ACC112 (cell line): ENCODE measurements at regions not wholly inside any gene's neighbourhood (a gene's known extent, or its start where the extent isn't known, plus 50 kb on each side); places are given as distances from the start of the nearest gene placed in this dataset.
"Not testable (repeated sequence)": the region's sequence is repeated elsewhere in the genome, so short reads cannot be mapped to it uniquely, and the experiment has no call there.

Experiments used
- H2AFZ ChIP-seq: fragments of 200-600 bp; sonication (generic); one replicate; pipeline ENCODE4 v1.6.0; 2017; ENCODE audit warnings: antibody characterized with exemption, low read length; ENCODE audit not compliant: unreplicated experiment
- H3K27ac ChIP-seq: fragments of 200-600 bp; sonication (generic); 2 replicates; pipeline ENCODE4 v1.5.1; 2014; ENCODE audit warnings: low read depth, mild to moderate bottlenecking, antibody characterized with exemption, low read length, moderate library complexity
- H3K27me3 ChIP-seq: fragments of 200-600 bp; sonication (generic); 2 replicates; pipeline ENCODE4 v1.6.1; 2014; ENCODE audit warnings: mild to moderate bottlenecking, antibody characterized with exemption, low read length, moderate library complexity, mixed read lengths; ENCODE audit not compliant: insufficient read depth
- H3K36me3 ChIP-seq: fragments of 200-600 bp; sonication (generic); 2 replicates; pipeline ENCODE4 v1.6.1; 2016; ENCODE audit warnings: mild to moderate bottlenecking, antibody characterized with exemption, low read length, moderate library complexity, mixed read lengths; ENCODE audit not compliant: insufficient read depth
- H3K4me1 ChIP-seq: fragments of 200-600 bp; sonication (generic); one replicate; pipeline ENCODE4 v1.6.1; 2016; ENCODE audit warnings: low read length, mixed read lengths; ENCODE audit not compliant: insufficient read depth, unreplicated experiment, control insufficient read depth
- H3K4me3 ChIP-seq: fragments of 200-600 bp; sonication (generic); 2 replicates; pipeline ENCODE4 v1.5.1; 2014; ENCODE audit warnings: mild to moderate bottlenecking, low read depth, low read length
- H3K79me2 ChIP-seq: fragments of 200-600 bp; sonication (generic); one replicate; pipeline ENCODE4 v1.6.0; 2016; ENCODE audit warnings: low read length; ENCODE audit not compliant: control insufficient read depth, unreplicated experiment, insufficient read depth

DNA sequence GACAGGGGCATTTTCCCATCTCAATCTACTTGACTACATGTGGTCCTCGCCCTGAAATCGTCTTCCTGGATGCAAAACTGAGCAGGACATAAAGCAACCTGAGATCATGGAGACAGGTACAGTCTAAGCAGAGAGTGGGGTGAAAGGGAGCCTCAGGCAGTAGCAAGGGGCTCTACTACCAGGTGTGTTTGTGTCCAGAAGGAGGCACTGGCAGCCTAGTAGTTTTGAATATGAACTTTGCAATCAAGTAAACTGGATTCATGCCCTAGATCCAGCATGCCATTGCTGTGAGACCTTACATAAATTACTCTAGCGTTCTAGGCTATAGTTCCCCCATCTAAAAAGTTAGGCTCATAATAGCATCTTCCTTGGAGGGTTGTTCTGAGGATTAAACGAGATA is 147.4 kb downstream of the TXNL1 start:
- no peaks in the 10 kb centered on the region for H3K79me2 ChIP-seq
- H3K27me3 ChIP-seq = peaks cover 49% of the 10 kb centered on the region
- no peaks in the 10 kb centered on the region for H3K4me1 ChIP-seq
- no peak overlapping the region for H2AFZ ChIP-seq
- no peaks in the 10 kb centered on the region for H3K36me3 ChIP-seq
- H3K4me3 ChIP-seq = no peak overlapping the region
- no peak overlapping the region for H3K27ac ChIP-seq

DNA sequence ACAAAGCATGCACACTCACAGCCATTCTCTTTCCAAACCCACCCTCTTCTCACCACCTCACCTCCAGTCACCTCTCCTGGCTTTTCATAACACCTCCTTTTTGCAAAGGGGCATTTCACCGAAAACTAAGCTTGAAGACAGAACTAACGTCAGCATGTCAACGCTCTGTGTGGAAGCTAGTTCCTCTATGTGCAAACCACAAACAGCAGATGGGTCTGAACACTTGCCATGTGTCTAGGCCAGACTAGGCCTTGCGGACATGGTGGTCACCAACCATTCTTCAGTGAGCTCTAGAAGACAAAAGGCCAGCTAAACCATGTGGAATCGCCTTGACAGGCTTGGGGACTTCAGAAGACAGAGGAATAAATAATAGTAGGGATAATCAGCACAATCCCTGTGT is 148.5 kb downstream of the TXNL1 start:
- H3K27me3 ChIP-seq = peaks cover 46% of the 10 kb centered on the region
- H3K4me3 ChIP-seq = no peak overlapping the region
- no peaks in the 10 kb centered on the region for H3K4me1 ChIP-seq
- no peak overlapping the region for H2AFZ ChIP-seq
- H3K27ac ChIP-seq = no peak overlapping the region
- H3K36me3 ChIP-seq = no peaks in the 10 kb centered on the region
- no peaks in the 10 kb centered on the region for H3K79me2 ChIP-seq

DNA sequence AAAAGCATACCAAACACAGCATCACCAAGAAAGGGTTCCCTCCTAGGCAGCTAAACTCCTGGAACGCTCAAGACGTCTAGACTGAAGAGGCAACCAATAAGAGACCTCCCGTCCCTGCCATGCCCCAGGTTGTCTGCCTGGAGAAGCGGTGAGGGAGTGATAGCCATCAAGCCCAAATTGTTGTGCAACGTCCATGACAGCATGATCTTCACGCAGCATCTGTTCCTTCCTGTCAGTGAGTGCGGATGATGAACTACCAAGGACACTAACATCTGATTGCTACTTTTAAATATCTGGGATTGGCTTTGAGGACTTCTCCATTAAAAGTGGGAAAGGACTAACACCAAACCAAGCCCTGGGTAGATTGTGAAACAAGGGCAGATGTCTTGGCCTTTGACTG is 149.7 kb downstream of the TXNL1 start:
- Histone ChIP-seq H3K27me3 (peaks cover 38% of the 10 kb centered on the region), H3K27ac (no peak overlapping the region)

DNA sequence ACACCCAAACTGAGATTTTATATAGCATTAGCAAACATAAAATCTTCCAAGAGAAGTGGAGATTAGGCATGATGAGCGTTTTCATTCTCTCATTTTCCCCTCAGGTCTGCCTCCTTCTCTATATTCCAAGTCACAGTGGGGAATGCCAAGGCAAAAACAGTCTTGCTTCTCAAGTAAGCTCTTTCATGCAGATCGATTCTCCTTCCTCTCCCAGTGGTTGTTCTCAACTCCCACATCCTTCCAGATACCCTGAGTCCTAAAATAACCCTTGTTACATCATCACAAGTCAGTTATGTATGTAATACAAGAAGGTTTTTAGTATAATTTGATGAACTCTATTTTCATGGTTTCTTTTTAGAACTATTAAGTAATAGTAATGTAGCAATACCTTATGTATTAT is 150.6 kb downstream of the TXNL1 start:
- Histone ChIP-seq H3K27ac (no peak overlapping the region), H2AFZ (no peak overlapping the region), H3K36me3 (no peaks in the 10 kb centered on the region), H3K4me1 (no peaks in the 10 kb centered on the region), H3K4me3 (no peak overlapping the region), H3K79me2 (no peaks in the 10 kb centered on the region), H3K27me3 (peaks cover 30% of the 10 kb centered on the region)

More for the DNA sequence above, 149.7 kb downstream of the TXNL1 start:
- Histone ChIP-seq H2AFZ (no peak overlapping the region), H3K4me1 (no peaks in the 10 kb centered on the region), H3K4me3 (no peak overlapping the region), H3K36me3 (no peaks in the 10 kb centered on the region), H3K79me2 (no peaks in the 10 kb centered on the region)

DNA sequence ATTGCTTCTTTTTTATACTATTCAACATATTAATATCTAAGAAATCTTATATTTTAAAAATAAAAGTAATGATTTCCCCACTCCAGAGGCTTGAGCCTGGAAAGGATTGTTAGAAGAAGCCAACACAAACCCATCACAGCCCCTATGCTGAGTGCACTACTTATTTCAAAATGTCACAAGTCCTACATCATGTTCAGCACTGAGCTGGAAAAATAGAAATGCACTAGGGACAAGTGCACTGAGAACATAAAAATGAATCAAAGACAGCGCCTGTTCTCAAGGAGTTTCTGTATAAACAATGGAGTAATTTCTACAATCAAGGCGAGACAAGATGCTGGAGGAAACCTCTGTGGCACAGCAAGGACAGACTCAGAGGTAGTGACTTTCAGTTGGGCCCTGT is 155.0 kb downstream of the TXNL1 start:
- peaks cover 21% of the 10 kb centered on the region for H3K27me3 ChIP-seq
- no peaks in the 10 kb centered on the region for H3K79me2 ChIP-seq
- no peak overlapping the region for H3K27ac ChIP-seq
- H2AFZ ChIP-seq = no peak overlapping the region
- H3K36me3 ChIP-seq = no peaks in the 10 kb centered on the region
- H3K4me1 ChIP-seq = no peaks in the 10 kb centered on the region
- H3K4me3 ChIP-seq = no peak overlapping the region

DNA sequence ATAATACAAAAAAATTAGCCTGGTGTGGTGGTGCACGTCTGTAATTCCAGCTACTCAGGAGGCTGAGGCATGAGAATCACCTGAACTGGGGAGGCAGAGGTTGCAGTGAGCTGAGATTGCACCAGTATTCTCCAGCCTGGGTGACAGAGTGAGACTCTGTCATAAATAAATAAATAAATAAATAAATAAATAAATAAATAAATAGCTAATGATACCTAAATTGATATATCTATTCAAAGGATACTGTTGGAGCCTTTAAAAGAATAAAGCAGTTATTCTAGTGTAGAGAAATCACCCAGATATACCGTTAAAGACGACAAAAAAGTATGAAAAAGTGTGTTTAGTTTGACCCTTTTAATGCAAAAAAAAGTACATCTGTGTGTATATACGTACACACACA is 155.6 kb downstream of the TXNL1 start:
- not testable (repeated sequence) for H3K36me3 ChIP-seq, H3K79me2 ChIP-seq, H2AFZ ChIP-seq, H3K27ac ChIP-seq, H3K4me3 ChIP-seq, H3K4me1 ChIP-seq
- H3K27me3 ChIP-seq = peaks cover 21% of the 10 kb centered on the region

DNA sequence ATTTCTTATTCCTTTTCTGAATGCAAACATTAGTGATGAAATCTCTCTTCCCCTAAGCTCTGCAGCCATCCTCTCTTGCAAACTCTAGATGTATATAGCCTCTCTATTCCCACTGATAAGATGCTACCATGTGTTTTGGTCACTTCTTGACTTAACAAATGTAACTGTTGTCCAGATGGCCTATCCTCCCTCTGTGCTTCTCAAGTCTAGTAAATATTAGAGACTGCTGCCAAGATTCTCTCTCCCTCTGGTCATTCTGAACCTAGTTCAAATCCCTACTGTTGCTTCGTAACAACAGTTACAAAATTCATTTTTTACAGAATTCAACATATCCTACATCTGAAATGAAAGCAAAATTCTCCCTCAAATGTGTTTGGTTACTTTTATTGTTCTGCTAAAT is 156.6 kb downstream of the TXNL1 start:
- Histone ChIP-seq H3K36me3 (no peaks in the 10 kb centered on the region), H3K4me3 (no peak overlapping the region), H3K79me2 (no peaks in the 10 kb centered on the region), H3K27ac (no peak overlapping the region), H2AFZ (no peak overlapping the region), H3K4me1 (no peaks in the 10 kb centered on the region), H3K27me3 (peaks cover 12% of the 10 kb centered on the region)

DNA sequence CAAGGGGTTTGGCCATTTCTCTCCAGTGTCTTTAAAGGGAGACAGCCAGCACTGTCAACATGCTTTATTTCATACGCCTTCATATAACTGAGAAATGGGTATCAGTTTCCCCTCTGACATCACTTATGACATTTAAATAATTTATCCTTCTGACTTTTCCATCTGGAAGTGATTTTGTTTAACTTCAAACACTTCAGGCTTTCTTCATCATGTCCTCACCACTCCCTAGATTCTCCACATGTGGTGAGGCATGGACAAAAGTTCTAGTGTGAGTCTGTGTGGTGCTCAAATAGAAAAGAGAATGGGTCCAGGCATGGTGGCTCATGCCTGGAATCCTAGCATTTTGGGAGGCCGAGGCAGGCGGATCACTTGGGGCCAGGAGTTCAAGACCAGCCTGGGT is 158.6 kb downstream of the TXNL1 start:
- Histone ChIP-seq H3K27me3 (peaks cover 8% of the 10 kb centered on the region; the same call in 1 of the 2 replicates), H3K36me3 (no peaks in the 10 kb centered on the region), H3K79me2 (no peaks in the 10 kb centered on the region), H2AFZ (no peak overlapping the region), H3K4me3 (no peak overlapping the region), H3K4me1 (no peaks in the 10 kb centered on the region), H3K27ac (no peak overlapping the region)

DNA sequence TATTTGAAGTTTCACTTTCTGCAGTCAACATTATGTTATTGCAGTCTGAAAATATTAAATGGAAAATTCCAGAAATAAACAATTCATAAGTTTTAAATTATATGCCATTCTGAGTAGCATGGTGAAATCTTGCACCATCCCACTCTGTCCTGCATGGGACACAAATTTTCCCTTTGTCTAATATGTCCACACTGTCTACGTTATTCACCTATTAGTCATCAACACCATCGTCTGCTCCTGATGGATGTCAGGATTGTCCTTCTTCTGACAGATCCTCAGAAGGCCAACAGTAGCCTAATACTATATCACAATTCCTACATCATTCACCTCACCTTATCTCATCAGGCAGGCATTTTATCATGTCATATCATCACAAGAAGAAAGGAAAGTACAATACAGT is 163.1 kb downstream of the TXNL1 start:
- H3K36me3 ChIP-seq = no peaks in the 10 kb centered on the region
- H3K27me3 ChIP-seq = no peaks in the 10 kb centered on the region

DNA sequence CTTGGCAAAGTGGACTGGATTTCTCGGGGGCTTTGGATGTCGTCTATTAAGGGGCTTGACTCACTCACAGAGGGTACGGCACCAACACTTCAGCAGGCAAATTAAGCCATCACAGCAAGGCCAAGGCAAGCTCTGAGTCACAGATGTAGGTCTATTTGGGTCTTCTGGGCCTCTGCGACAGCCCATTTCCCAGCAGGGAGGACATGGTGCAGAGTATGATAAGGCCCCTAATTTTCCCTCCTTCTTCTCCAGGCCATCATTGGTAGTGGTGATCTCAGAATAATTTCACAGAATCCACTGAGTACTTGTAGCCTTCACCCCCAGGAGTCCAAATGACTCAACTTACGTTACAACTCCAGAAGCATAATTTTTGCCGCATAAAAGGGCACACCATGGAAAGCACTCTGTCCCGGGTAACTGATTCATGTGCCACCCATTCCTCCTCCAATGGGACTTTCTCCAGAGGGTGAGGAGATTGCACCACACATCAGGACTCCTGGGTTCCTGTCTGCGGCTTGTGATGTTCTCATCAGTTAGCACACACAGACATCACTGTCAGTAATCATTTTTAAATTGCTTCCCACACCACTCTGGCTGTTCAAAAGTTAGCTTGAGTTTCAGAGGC is 164.9 kb downstream of the TXNL1 start:
- Histone ChIP-seq H3K36me3 (no peaks in the 10 kb centered on the region), H3K27ac (no peak overlapping the region), H2AFZ (no peak overlapping the region), H3K79me2 (no peaks in the 10 kb centered on the region), H3K4me1 (no peaks in the 10 kb centered on the region), H3K27me3 (0 out of 2 replicates have a peak, but pooled peaks cover 8% of the 10 kb centered on the region), H3K4me3 (no peak overlapping the region)

More for the DNA sequence above, 163.1 kb downstream of the TXNL1 start:
- H3K27ac ChIP-seq = no peak overlapping the region
- no peaks in the 10 kb centered on the region for H3K79me2 ChIP-seq
- H3K4me1 ChIP-seq = no peaks in the 10 kb centered on the region
- H3K4me3 ChIP-seq = no peak overlapping the region
- no peak overlapping the region for H2AFZ ChIP-seq

DNA sequence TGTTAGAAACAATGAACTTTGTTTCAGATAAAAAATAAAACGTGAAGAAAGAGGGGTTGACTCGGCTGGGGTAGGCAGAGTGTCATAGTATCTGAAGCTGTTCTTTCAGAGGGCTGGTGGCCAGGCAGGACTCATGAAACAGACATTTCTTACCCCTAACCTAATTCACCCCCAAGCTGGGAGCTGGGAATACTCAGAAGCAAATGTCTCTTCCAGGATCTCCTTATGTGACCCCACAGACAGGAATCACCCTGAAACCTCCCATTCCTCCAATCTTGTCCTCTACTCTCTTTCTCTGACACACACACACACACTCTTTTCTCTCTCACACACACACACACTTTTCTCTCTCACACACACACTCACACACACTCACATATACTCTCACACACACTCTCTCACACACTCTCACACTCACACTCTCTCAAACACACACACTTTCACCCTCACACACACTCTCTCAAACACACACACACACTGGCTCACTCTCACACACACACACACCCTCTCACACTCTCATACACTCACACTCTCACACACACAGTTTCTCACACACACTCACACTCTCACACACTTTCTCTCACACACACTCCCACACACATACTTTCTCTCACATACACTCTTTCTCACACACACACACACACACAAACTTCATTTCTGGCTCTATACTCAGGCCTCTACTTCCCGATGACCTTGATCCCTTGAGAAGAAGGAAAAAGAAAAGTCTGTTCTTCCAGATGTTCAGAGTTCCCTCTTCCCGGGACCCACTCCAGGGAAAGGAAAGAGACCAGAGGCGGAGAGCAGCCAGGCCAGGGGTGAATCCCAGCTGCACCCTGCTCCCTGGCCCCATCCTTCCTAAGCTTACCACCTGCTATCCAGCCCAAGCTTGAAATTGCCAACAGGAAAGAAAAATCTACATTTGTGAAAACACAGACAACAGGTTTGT is 167.7 kb downstream of the TXNL1 start:
- H3K36me3 ChIP-seq = no peaks in the 10 kb centered on the region
- H3K27ac ChIP-seq = no peak overlapping the region
- 0 out of 2 replicates have a peak, but pooled peaks cover 8% of the 10 kb centered on the region for H3K27me3 ChIP-seq
- no peak overlapping the region for H2AFZ ChIP-seq
- H3K4me3 ChIP-seq = no peak overlapping the region
- H3K79me2 ChIP-seq = no peaks in the 10 kb centered on the region
- H3K4me1 ChIP-seq = no peaks in the 10 kb centered on the region
